K562 (cell line): ENCODE measurements at regions not wholly inside any gene's neighbourhood (a gene's known extent, or its start where the extent isn't known, plus 50 kb on each side); places are given as distances from the start of the nearest gene placed in this dataset.

Experiments
- ATAC-seq: fragments of 200-7000 bp; cut with Tn5 transposase; 3 replicates; pipeline ENCODE4 v1.9.1; 2020; ENCODE audit warnings: moderate library complexity
- BruUV-seq: library from RNA; stranded (reverse); fragments of 400-500 nt; replicated peaks from 2 replicates; lab custom pipeline; 2021; lab: Mats Ljungman, UMichigan
- CTCF ChIA-PET: fragments of 300-600 bp; formaldehyde crosslinking; extraction: SDS; loops from one replicate; lab custom pipeline; 2021; ENCODE audit warnings: low intra/inter-chr PET ratio; lab: Yijun Ruan, JAX
- POLR2A ChIA-PET: fragments of 300-600, 350-650 bp; sonication (Branson Sonifier 250); formaldehyde crosslinking; extraction: SDS; loops from one replicate; lab custom pipeline; 2021; ENCODE audit warnings: antibody characterized with exemption, inconsistent platforms; lab: Yijun Ruan, JAX
- DNase-seq, 4 experiments: peaks; one replicate each; pipeline versions ENCODE4 v3.0.0 to v3.0.0-alpha.2; 2011 to 2018; ENCODE audit warnings: low spot score in 3 of 4, mixed read lengths in 3 of 4; ENCODE audit errors: extremely low read depth in 1 of 4
- FAIRE-seq: peaks from 2 replicates; lab custom pipeline; 2011; peaks lifted over from hg19 to GRCh38; lab: Jason Lieb, UNC
- H2AFZ ChIP-seq: 2 replicates; pipeline ENCODE4 v1.6.0; 2011; ENCODE audit warnings: low read depth, low read length, control low read depth, inconsistent platforms
- H3K27ac ChIP-seq: fragments of 200-600 bp; 3 replicates; pipeline ENCODE4 v1.8.0; 2011; ENCODE audit warnings: low read depth, mild to moderate bottlenecking, control low read depth, inconsistent platforms, low read length, moderate library complexity, mixed read lengths; ENCODE audit errors: extremely low read depth
- H3K27me3 ChIP-seq, 2 experiments: fragments of 300-600 bp in 1 of 2; 2 replicates in 1 of 2; 3 replicates in 1 of 2; pipeline versions ENCODE4 v1.6.0 to v1.8.0; 2011; ENCODE audit warnings: inconsistent platforms in 2 of 2, low read length in 2 of 2, mild to moderate bottlenecking in 1 of 2, mixed read lengths in 1 of 2, moderate library complexity in 1 of 2; ENCODE audit not compliant: control insufficient read depth in 2 of 2, insufficient read depth in 2 of 2
- H3K36me3 ChIP-seq: fragments of 300-600 bp; 3 replicates; pipeline ENCODE4 v1.8.0; 2011; ENCODE audit warnings: mild to moderate bottlenecking, low read length, inconsistent platforms; ENCODE audit not compliant: control insufficient read depth, insufficient read depth
- H3K4me1 ChIP-seq, 2 experiments: fragments of 200-600 bp in 1 of 2; replicated peaks in 1 of 2; 2 replicates in 1 of 2; 3 replicates in 1 of 2; pipeline versions ENCODE4 v1.5.1 to v1.8.0; 2011; ENCODE audit warnings: inconsistent platforms in 2 of 2, low read length in 2 of 2, mild to moderate bottlenecking in 1 of 2, mixed read lengths in 1 of 2, moderate library complexity in 1 of 2; ENCODE audit not compliant: control insufficient read depth in 2 of 2, insufficient read depth in 2 of 2
- H3K4me2 ChIP-seq: 2 replicates; pipeline ENCODE4 v1.6.1; 2011; ENCODE audit warnings: low read length, control low read depth, inconsistent platforms, mixed read lengths; ENCODE audit not compliant: insufficient read depth
- H3K4me3 ChIP-seq: fragments of 200-600 bp; sonication (generic), shearing (Covaris generic); 2 replicates; pipeline ENCODE4 v1.5.1; 2016; ENCODE audit warnings: control low read depth, inconsistent platforms
- H3K79me2 ChIP-seq: fragments of 200-600 bp; 3 replicates; pipeline ENCODE4 v1.8.0; 2011; ENCODE audit warnings: low read length, inconsistent platforms; ENCODE audit not compliant: control insufficient read depth, insufficient read depth
- H3K9ac ChIP-seq, 2 experiments: 2 replicates each; pipeline versions ENCODE4 v1.6.0 to v1.6.1; 2011; ENCODE audit warnings: low read depth in 2 of 2, low read length in 2 of 2, control low read depth in 1 of 2, inconsistent platforms in 1 of 2, mild to moderate bottlenecking in 1 of 2, mixed read lengths in 1 of 2; ENCODE audit not compliant: insufficient read depth in 1 of 2
- H3K9me1 ChIP-seq: one replicate; pipeline ENCODE4 v1.6.0; 2011; ENCODE audit warnings: inconsistent platforms, mild to moderate bottlenecking, low read length, moderate library complexity; ENCODE audit not compliant: control insufficient read depth, insufficient read depth
- H3K9me3 ChIP-seq: replicated peaks from 2 replicates; pipeline ENCODE4 v1.5.1; 2011; ENCODE audit warnings: low read depth, low read length, inconsistent platforms; ENCODE audit not compliant: control insufficient read depth, insufficient read depth
- H4K20me1 ChIP-seq: replicated peaks from 2 replicates; pipeline ENCODE4 v1.6.1; 2011; ENCODE audit warnings: low read length, inconsistent platforms, mixed read lengths; ENCODE audit not compliant: control insufficient read depth, insufficient read depth
- BCLAF1 ChIP-seq, 2 experiments: fragments of 450-650 bp in 1 of 2; IDR thresholded peaks; 2 replicates each; pipeline ENCODE4 v1.6.1; 2011 to 2017; ENCODE audit warnings: low read depth in 2 of 2, antibody characterized with exemption in 1 of 2, borderline replicate concordance in 1 of 2, low read length in 1 of 2, mild to moderate bottlenecking in 1 of 2, mixed read lengths in 1 of 2; ENCODE audit not compliant: control insufficient read depth in 1 of 2
- CXXC5 ChIP-seq: fragments of 250-450 bp; sonication (Bioruptor Pico); IDR thresholded peaks from 2 replicates; pipeline ENCODE4 v1.8.0; 2022; ENCODE audit warnings: inconsistent platforms, mild to moderate bottlenecking, moderate library complexity
- IRF1 ChIP-seq: sonication (generic); formaldehyde crosslinking; IDR thresholded peaks from 2 replicates; pipeline ENCODE4 v1.8.0; 2022; ENCODE audit warnings: missing genetic modification reagents, mild to moderate bottlenecking, borderline replicate concordance
- KDM2B ChIP-seq: fragments of 250-450 bp; sonication (Bioruptor Pico); IDR thresholded peaks from 2 replicates; pipeline ENCODE4 v1.8.0; 2021; ENCODE audit warnings: mild to moderate bottlenecking, moderate library complexity
- NFIC ChIP-seq: fragments of 450-650 bp; IDR thresholded peaks from 2 replicates; pipeline ENCODE4 v1.6.1; 2017; ENCODE audit warnings: mild to moderate bottlenecking, inconsistent platforms
- ZC3H8 ChIP-seq: fragments of 450-650 bp; IDR thresholded peaks from 2 replicates; pipeline ENCODE4 v1.6.1; 2017
- ZNF12 ChIP-seq: sonication (generic); formaldehyde crosslinking; IDR thresholded peaks from 2 replicates; pipeline ENCODE4 v1.4.0; 2020; ENCODE audit warnings: mild to moderate bottlenecking, missing genetic modification reagents
- ZNF239 ChIP-seq: fragments of 250-450 bp; sonication (Bioruptor Pico); IDR thresholded peaks from 2 replicates; pipeline ENCODE4 v1.4.0; 2020; ENCODE audit warnings: mild to moderate bottlenecking
- WGBS: fragments of 100-300 bp; shearing (Covaris generic); methylation state at CpG from one replicate; pipeline ENCODE4 v1.1.6; 2016; ENCODE audit warnings: low coverage, mixed read lengths; ENCODE audit not compliant: insufficient coverage; ENCODE audit errors: missing lambda C conversion rate; 5-methylcytosine and 5-hydroxymethylcytosine counted together
- in situ Hi-C: fragments of 300-500 bp; cut with MboI; formaldehyde crosslinking; loops from 4 replicates; pipeline ENCODE4 v1.15.0; 2018; ENCODE audit warnings: inconsistent platforms, mixed read lengths
- intact Hi-C: fragments of 100-400 bp; cut with micrococcal nuclease; formaldehyde crosslinking; loops from 2 replicates; pipeline ENCODE4 v1.14.2; 2022

GRCh38 chr2:22673529-22673928 lies 711.5 kb upstream of the KLHL29 start:
- ChIA-PET POLR2A (no interaction called here), CTCF (no interaction called here)
- H3K9me3 ChIP-seq, result no peaks in the 10 kb centered on the region
- no peak overlapping the region for H3K9ac ChIP-seq
- H4K20me1 ChIP-seq, result no peaks in the 10 kb centered on the region
- ATAC-seq (no peak), FAIRE-seq (no peak), DNase-seq (no peak)
- no peak for TF ChIP-seq ZNF12
- no peak for TF ChIP-seq ZNF239 (CRISPR knock-in tag)
- no peak for TF ChIP-seq KDM2B (CRISPR knock-in tag)
- TF ChIP-seq IRF1, result no peak
- TF ChIP-seq NFIC, result no peak
- TF ChIP-seq BCLAF1 (IDR thresholded peaks at IDR 0.05; ENCODE audit: borderline replicate concordance in 1 of 2, control insufficient read depth in 1 of 2, low read depth in 2 of 2, low read length in 1 of 2), result no peak
- no peak for TF ChIP-seq CXXC5 (CRISPR knock-in tag)
- TF ChIP-seq ZC3H8, result no peak
- intact Hi-C loops, result no loop called here
- no peak overlapping the region for H3K4me3 ChIP-seq
- H3K79me2 ChIP-seq, result no peaks in the 10 kb centered on the region
- no TSS peak for BruUV-seq
- in situ Hi-C loops, result no loop called here
- H3K4me2 ChIP-seq, result no peak overlapping the region
- H3K36me3 ChIP-seq, result no peaks in the 10 kb centered on the region
- H3K27ac ChIP-seq, result no peak overlapping the region
- no peak overlapping the region for H2AFZ ChIP-seq
- no peaks in the 10 kb centered on the region for H3K27me3 ChIP-seq
- H3K9me1 ChIP-seq, result no peaks in the 10 kb centered on the region
- WGBS, result 1% methylated on average over 6 of the region's 6 CpGs
- no peaks in the 10 kb centered on the region for H3K4me1 ChIP-seq
